CD8-positive, alpha-beta memory T cell (primary cell): ENCODE measurements at regions not wholly inside any gene's neighbourhood (a gene's known extent, or its start where the extent isn't known, plus 50 kb on each side); places are given as distances from the start of the nearest gene placed in this dataset.

Source experiments
- CTCF ChIA-PET: fragments of 350-600 bp; sonication (Branson Sonifier 250); formaldehyde crosslinking; loops from one replicate; lab custom pipeline; 2021; ENCODE audit warnings: antibody characterized with exemption; lab: Charles Lee
- POLR2A ChIA-PET: fragments of 350-600 bp; sonication (Branson Sonifier 250); formaldehyde crosslinking; loops from one replicate; lab custom pipeline; 2021; ENCODE audit warnings: antibody characterized with exemption; lab: Charles Lee
- DNase-seq, 5 donors: peaks; one replicate each; pipeline versions ENCODE4 v3.0.0 to v3.0.0-alpha.2; 2020 to 2022; ENCODE audit warnings: mixed read lengths in 1 of 5
- H3K27ac ChIP-seq: one replicate; pipeline ENCODE4 v1.7.0; 2013; ENCODE audit warnings: low read depth, mild to moderate bottlenecking, low read length, moderate library complexity
- H3K27me3 ChIP-seq: 2 replicates; pipeline ENCODE4 v1.7.0; 2013; ENCODE audit warnings: low read length, mild to moderate bottlenecking; ENCODE audit not compliant: insufficient read depth, poor library complexity, severe bottlenecking
- H3K36me3 ChIP-seq: 2 replicates; pipeline ENCODE4 v1.7.0; 2013; ENCODE audit warnings: mild to moderate bottlenecking, low read length, moderate library complexity; ENCODE audit not compliant: insufficient read depth
- H3K4me1 ChIP-seq: 2 replicates; pipeline ENCODE4 v1.7.0; 2013; ENCODE audit warnings: mild to moderate bottlenecking, low read length, moderate library complexity; ENCODE audit not compliant: insufficient read depth
- H3K4me3 ChIP-seq: 2 replicates; pipeline ENCODE4 v1.7.0; 2013; ENCODE audit warnings: mild to moderate bottlenecking, low read length
- H3K9me3 ChIP-seq: 2 replicates; pipeline ENCODE4 v1.7.0; 2013; ENCODE audit warnings: mild to moderate bottlenecking, low read length
- H3K27ac Mint-ChIP-seq, 8 donors: one replicate each; pipeline ENCODE4 v1.8.0; 2020 to 2021; ENCODE audit warnings: mixed read lengths in 8 of 8, mild to moderate bottlenecking in 6 of 8, inconsistent platforms in 3 of 8, moderate library complexity in 3 of 8
- H3K27me3 Mint-ChIP-seq, 2 donors: one replicate each; pipeline ENCODE4 v1.8.0; 2020 to 2021; ENCODE audit warnings: mixed read lengths in 2 of 2, mild to moderate bottlenecking in 1 of 2, moderate library complexity in 1 of 2
- H3K36me3 Mint-ChIP-seq, 3 donors: one replicate each; pipeline ENCODE4 v1.8.0; 2020 to 2021; ENCODE audit warnings: mixed read lengths in 3 of 3, inconsistent platforms in 1 of 3, mild to moderate bottlenecking in 1 of 3
- H3K4me1 Mint-ChIP-seq, 3 donors: one replicate each; pipeline ENCODE4 v1.8.0; 2020 to 2021; ENCODE audit warnings: mixed read lengths in 3 of 3, inconsistent platforms in 1 of 3, mild to moderate bottlenecking in 1 of 3
- H3K4me3 Mint-ChIP-seq, 7 donors: one replicate each; pipeline ENCODE4 v1.8.0; 2020 to 2021; ENCODE audit warnings: mixed read lengths in 7 of 7, mild to moderate bottlenecking in 6 of 7, moderate library complexity in 4 of 7, inconsistent platforms in 2 of 7
- H3K9me3 Mint-ChIP-seq, 5 donors: one replicate each; pipeline ENCODE4 v1.8.0; 2020 to 2022; ENCODE audit warnings: mixed read lengths in 5 of 5, mild to moderate bottlenecking in 3 of 5, moderate library complexity in 2 of 5, inconsistent platforms in 1 of 5

DNA sequence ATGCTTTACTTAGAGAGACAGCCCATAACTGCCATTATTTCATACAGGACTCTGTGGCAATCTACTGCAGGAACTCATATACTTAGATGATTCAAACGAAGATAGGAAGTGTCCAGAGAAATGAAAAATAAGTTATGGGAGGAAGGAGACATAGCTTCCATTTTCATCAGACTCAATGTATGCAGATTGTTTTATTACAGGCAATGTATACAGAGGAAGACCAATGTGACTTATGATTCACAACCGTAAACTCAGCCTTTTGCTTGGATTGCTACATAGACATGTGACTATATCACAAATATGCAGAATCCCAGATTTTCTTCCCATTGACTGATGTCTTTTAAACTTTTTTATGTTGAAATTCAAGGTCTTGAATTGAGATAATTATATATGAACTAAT is 793.4 kb downstream of the SATB2 start:
- Histone ChIP-seq H3K4me1 (no peaks in the 10 kb centered on the region), H3K9me3 (no peaks in the 10 kb centered on the region), H3K27ac (no peak overlapping the region), H3K36me3 (no peaks in the 10 kb centered on the region), H3K4me3 (no peak overlapping the region), H3K27me3 (no peaks in the 10 kb centered on the region)
- no peaks in the 10 kb centered on the region for H3K4me1 Mint-ChIP-seq
- H3K27me3 Mint-ChIP-seq: peaks cover 0 to 3% of the 10 kb centered on the region in 2 donors
- no peak for DNase-seq
- H3K27ac Mint-ChIP-seq: no peak overlapping the region
- CTCF ChIA-PET: no interaction called here
- no peaks in the 10 kb centered on the region for H3K36me3 Mint-ChIP-seq
- POLR2A ChIA-PET: no interaction called here
- no peak overlapping the region for H3K4me3 Mint-ChIP-seq
- peaks cover 0 to 9% (median 2%) of the 10 kb centered on the region in 5 donors for H3K9me3 Mint-ChIP-seq

- Mint-ChIP-seq H3K4me1 (no peaks in the 10 kb centered on the region), H3K4me3 (no peak overlapping the region), H3K9me3 (peaks cover 0 to 3% (median under 1%) of the 10 kb centered on the region in 5 donors), H3K27ac (no peak overlapping the region), H3K27me3 (peaks cover 0 to 3% of the 10 kb centered on the region in 2 donors), H3K36me3 (no peaks in the 10 kb centered on the region)
- no peak overlapping the region for H3K27ac ChIP-seq
- no peak for DNase-seq
- no peaks in the 10 kb centered on the region for H3K4me1 ChIP-seq
- H3K36me3 ChIP-seq: no peaks in the 10 kb centered on the region
- no peak overlapping the region for H3K4me3 ChIP-seq
- POLR2A ChIA-PET: no interaction called here
- H3K27me3 ChIP-seq: no peaks in the 10 kb centered on the region
- CTCF ChIA-PET: no interaction called here
- H3K9me3 ChIP-seq: no peaks in the 10 kb centered on the region
Measured at GRCh38 chr2:198662905-198663304, 794.8 kb downstream of the SATB2 start.

- CTCF ChIA-PET: no interaction called here
- Histone ChIP-seq H3K36me3 (no peaks in the 10 kb centered on the region), H3K27me3 (no peaks in the 10 kb centered on the region), H3K9me3 (no peaks in the 10 kb centered on the region), H3K27ac (no peak overlapping the region), H3K4me3 (no peak overlapping the region), H3K4me1 (no peaks in the 10 kb centered on the region)
- Mint-ChIP-seq H3K27me3 (no peaks in the 10 kb centered on the region), H3K4me1 (no peaks in the 10 kb centered on the region), H3K4me3 (no peak overlapping the region), H3K9me3 (peaks cover 0 to 2% (median 0%) of the 10 kb centered on the region in 5 donors), H3K27ac (no peak overlapping the region), H3K36me3 (no peaks in the 10 kb centered on the region)
- DNase-seq: no peak
- POLR2A ChIA-PET: no interaction called here
Measured at GRCh38 chr2:198660501-198660900, 797.2 kb downstream of the SATB2 start.

DNA sequence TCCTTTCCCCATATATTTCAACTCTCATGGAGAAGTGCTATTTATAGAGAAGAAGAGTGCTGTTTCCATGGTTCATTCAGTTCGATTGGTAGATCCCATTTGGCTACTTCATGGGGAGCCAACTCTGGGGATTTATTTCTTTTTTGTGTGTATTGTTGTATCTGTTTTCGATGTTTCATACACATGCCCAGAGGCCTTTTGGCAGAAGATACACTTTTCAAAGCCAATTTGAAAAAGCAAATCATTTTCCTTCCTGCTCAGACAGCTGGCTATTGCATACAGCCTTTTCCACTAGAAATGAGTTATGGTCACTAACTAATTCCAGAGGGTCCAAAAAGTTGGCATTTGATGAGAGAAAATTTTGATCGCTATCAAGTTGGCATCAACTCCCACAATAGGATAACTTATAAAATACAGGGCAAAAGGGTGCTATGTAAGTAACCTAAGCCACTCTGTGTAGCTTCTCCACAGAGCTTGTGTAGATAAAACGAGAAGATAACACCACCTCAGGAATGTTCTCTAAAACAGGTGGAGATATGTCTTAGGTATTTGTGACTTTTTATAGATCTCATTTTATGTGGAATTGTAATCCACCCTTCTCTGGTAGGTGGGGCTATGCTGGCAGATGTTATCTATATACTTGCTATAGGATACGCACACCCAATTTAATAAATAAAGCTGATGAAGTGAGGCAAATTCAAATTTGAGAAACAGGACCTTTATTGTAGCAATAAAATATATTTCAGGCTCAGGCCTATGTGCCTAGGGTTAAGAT is 798.5 kb downstream of the SATB2 start:
- no peaks in the 10 kb centered on the region for H3K36me3 Mint-ChIP-seq
- Histone ChIP-seq H3K4me3 (no peak overlapping the region), H3K4me1 (no peaks in the 10 kb centered on the region), H3K9me3 (no peaks in the 10 kb centered on the region), H3K36me3 (no peaks in the 10 kb centered on the region), H3K27ac (no peak overlapping the region), H3K27me3 (no peaks in the 10 kb centered on the region)
- CTCF ChIA-PET: no interaction called here
- no peaks in the 10 kb centered on the region for H3K27me3 Mint-ChIP-seq
- H3K4me3 Mint-ChIP-seq: no peak overlapping the region
- H3K4me1 Mint-ChIP-seq: no peaks in the 10 kb centered on the region
- H3K27ac Mint-ChIP-seq: no peak overlapping the region
- no peaks in the 10 kb centered on the region for H3K9me3 Mint-ChIP-seq
- no peak for DNase-seq
- POLR2A ChIA-PET: no interaction called here

- H3K4me1 ChIP-seq: no peaks in the 10 kb centered on the region
- H3K4me1 Mint-ChIP-seq: no peaks in the 10 kb centered on the region
- no peak for DNase-seq
- no peaks in the 10 kb centered on the region for H3K9me3 Mint-ChIP-seq
- ChIA-PET POLR2A (no interaction called here), CTCF (no interaction called here)
- no peak overlapping the region for H3K4me3 Mint-ChIP-seq
- no peaks in the 10 kb centered on the region for H3K36me3 Mint-ChIP-seq
- no peak overlapping the region for H3K27ac Mint-ChIP-seq
- H3K27me3 Mint-ChIP-seq: no peaks in the 10 kb centered on the region
- no peaks in the 10 kb centered on the region for H3K36me3 ChIP-seq
- H3K9me3 ChIP-seq: no peaks in the 10 kb centered on the region
- H3K27me3 ChIP-seq: no peaks in the 10 kb centered on the region
- H3K27ac ChIP-seq: no peak overlapping the region
- H3K4me3 ChIP-seq: no peak overlapping the region
Measured at GRCh38 chr2:198657512-198658121, 800.1 kb downstream of the SATB2 start.

- Mint-ChIP-seq H3K36me3 (no peaks in the 10 kb centered on the region), H3K27ac (no peak overlapping the region), H3K4me3 (no peak overlapping the region), H3K27me3 (no peaks in the 10 kb centered on the region), H3K9me3 (no peaks in the 10 kb centered on the region), H3K4me1 (no peaks in the 10 kb centered on the region)
- ChIA-PET CTCF (no interaction called here), POLR2A (no interaction called here)
- Histone ChIP-seq H3K27me3 (no peaks in the 10 kb centered on the region), H3K4me3 (no peak overlapping the region), H3K9me3 (no peaks in the 10 kb centered on the region), H3K4me1 (no peaks in the 10 kb centered on the region), H3K36me3 (no peaks in the 10 kb centered on the region), H3K27ac (no peak overlapping the region)
- DNase-seq: no peak
Measured at GRCh38 chr2:198656869-198657268, 800.9 kb downstream of the SATB2 start.

DNA sequence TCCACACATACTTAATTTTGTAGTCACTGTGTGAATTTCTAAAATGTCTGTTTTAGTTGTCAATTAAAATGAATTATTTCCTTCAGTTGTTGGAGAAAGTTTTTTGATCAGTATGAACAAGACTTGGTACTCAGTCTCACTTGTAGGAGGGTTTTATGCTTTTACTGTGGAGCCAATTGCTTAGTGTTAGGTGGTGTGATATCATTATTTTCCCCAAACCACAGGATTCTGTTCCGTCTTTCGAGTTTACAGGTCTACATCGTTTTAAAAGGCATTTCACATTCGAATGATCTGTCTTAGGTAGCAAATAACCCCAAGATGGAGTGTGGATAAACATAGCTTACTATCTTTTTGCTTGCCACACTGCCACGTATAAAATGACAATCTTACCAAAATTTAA is 803.1 kb downstream of the SATB2 start:
- ChIA-PET CTCF (no interaction called here), POLR2A (no interaction called here)
- no peaks in the 10 kb centered on the region for H3K36me3 Mint-ChIP-seq

GRCh38 chr2:198653311-198653710 is 804.4 kb downstream of the SATB2 start:
- ChIA-PET CTCF (no interaction called here), POLR2A (no interaction called here)
- H3K27me3 ChIP-seq: no peaks in the 10 kb centered on the region
- no peak for DNase-seq
- H3K4me3 ChIP-seq: no peak overlapping the region
- no peaks in the 10 kb centered on the region for H3K4me1 ChIP-seq
- H3K27me3 Mint-ChIP-seq: no peaks in the 10 kb centered on the region
- H3K4me3 Mint-ChIP-seq: no peak overlapping the region
- no peaks in the 10 kb centered on the region for H3K9me3 Mint-ChIP-seq
- H3K36me3 Mint-ChIP-seq: no peaks in the 10 kb centered on the region
- H3K27ac Mint-ChIP-seq: no peak overlapping the region
- no peaks in the 10 kb centered on the region for H3K9me3 ChIP-seq
- H3K27ac ChIP-seq: no peak overlapping the region
- H3K36me3 ChIP-seq: no peaks in the 10 kb centered on the region
- no peaks in the 10 kb centered on the region for H3K4me1 Mint-ChIP-seq

More for the DNA sequence above, 803.1 kb downstream of the SATB2 start:
- H3K9me3 ChIP-seq: no peaks in the 10 kb centered on the region
- H3K4me3 ChIP-seq: no peak overlapping the region
- no peaks in the 10 kb centered on the region for H3K4me1 ChIP-seq
- H3K9me3 Mint-ChIP-seq: no peaks in the 10 kb centered on the region
- H3K36me3 ChIP-seq: no peaks in the 10 kb centered on the region
- no peak overlapping the region for H3K27ac Mint-ChIP-seq
- H3K4me1 Mint-ChIP-seq: no peaks in the 10 kb centered on the region
- H3K27ac ChIP-seq: no peak overlapping the region
- H3K4me3 Mint-ChIP-seq: no peak overlapping the region
- H3K27me3 Mint-ChIP-seq: no peaks in the 10 kb centered on the region
- no peaks in the 10 kb centered on the region for H3K27me3 ChIP-seq
- DNase-seq: no peak
